Fibroblast of the aortic adventitia (primary cell): ENCODE measurements at regions not wholly inside any gene's neighbourhood (a gene's known extent, or its start where the extent isn't known, plus 50 kb on each side); places are given as distances from the start of the nearest gene placed in this dataset.

Experiments
- DNase-seq: peaks from one replicate; pipeline ENCODE4 v3.0.0-alpha.2; 2010; ENCODE audit warnings: low read depth
- H3K4me3 ChIP-seq: 2 replicates; pipeline ENCODE4 v1.5.1; 2011; ENCODE audit warnings: low read depth, mild to moderate bottlenecking, control low read depth, low read length, moderate library complexity
- TF ChIP-seq, protein P1 (sequence below): IDR thresholded peaks from 2 replicates; pipeline ENCODE4 v1.5.1; 2011; ENCODE audit warnings: mild to moderate bottlenecking, low read length, control low read depth, inconsistent platforms; ENCODE audit not compliant: insufficient read depth

DNA sequence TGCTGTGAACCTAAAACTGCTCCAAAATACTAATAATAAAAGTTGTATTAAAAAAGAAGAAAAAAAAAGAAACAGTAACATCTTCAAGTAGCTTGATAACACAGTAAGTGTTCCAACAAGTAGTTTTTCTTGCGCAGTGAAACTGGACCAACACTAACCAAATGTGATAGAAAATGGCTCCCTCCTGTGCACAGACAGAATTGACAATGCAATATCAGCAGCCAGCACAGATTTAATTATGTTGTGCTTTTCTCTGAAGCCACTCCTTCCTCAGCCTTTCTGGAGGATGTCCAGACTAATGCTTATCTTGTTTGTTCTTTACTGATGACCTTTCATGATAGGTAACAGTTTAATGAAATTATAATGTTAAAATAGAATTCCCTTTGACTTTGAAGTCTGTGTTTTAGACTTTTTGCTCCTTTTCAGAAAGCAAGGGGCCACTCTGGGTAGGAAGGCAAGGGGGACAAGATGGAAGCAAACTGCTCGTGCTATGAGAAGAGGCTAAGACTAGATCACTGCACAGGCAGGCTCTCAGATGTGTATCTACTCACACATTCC, 147.1 kb upstream of the RPL34 start:
- peak; percentile 11 for DNase-seq
- TF ChIP-seq, protein P1, sequence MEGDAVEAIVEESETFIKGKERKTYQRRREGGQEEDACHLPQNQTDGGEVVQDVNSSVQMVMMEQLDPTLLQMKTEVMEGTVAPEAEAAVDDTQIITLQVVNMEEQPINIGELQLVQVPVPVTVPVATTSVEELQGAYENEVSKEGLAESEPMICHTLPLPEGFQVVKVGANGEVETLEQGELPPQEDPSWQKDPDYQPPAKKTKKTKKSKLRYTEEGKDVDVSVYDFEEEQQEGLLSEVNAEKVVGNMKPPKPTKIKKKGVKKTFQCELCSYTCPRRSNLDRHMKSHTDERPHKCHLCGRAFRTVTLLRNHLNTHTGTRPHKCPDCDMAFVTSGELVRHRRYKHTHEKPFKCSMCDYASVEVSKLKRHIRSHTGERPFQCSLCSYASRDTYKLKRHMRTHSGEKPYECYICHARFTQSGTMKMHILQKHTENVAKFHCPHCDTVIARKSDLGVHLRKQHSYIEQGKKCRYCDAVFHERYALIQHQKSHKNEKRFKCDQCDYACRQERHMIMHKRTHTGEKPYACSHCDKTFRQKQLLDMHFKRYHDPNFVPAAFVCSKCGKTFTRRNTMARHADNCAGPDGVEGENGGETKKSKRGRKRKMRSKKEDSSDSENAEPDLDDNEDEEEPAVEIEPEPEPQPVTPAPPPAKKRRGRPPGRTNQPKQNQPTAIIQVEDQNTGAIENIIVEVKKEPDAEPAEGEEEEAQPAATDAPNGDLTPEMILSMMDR: no peak
- no peak overlapping the region for H3K4me3 ChIP-seq

DNA sequence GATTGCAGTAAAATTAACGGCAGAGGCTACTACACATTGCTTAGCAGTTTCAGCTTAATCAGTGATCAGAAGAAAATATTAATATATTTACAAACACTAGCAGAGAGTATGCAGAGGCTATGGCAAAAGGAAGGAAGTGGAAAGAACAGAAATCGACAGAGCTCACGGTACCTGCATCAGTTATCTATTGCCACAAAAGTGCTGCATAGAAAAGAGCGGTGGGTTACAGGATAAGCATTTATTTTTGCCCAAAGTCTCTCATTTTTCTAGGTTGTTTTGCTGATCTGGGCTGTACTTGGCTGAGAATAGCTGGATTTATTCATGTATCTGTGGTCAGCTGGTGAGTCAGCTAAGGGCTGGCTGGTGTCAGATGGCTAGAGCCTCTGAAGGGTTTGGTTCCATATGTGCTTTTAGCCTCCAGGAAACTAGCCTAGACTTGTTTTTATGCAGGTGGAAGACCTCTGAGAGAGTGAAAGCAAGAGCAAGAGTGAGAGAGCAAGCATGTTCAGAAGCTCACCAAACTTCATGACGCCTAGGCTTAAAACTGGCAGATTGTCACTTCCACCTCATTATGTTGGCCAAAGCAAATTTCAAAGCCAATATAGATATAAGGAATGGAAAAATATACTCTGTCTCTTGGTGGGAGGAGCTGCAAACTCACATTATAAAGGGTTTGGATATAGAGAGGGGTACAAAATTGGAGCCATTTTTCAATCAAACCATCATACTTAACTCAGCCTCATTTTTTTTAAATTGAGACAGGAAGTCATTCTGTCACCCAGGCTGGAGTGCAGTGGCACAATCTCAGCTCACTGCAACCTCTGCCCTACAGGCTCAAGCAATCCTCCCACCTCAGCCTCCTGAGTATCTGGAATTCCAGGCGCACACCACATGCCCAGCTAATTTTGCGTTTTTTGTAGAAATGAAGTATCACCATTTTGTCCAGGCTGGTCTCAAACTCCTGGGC, 153.2 kb upstream of the RPL34 start:
- peak; percentile 84 for DNase-seq
- H3K4me3 ChIP-seq: peak overlapping the region; percentile 34
- TF ChIP-seq, protein P1: no peak

DNA sequence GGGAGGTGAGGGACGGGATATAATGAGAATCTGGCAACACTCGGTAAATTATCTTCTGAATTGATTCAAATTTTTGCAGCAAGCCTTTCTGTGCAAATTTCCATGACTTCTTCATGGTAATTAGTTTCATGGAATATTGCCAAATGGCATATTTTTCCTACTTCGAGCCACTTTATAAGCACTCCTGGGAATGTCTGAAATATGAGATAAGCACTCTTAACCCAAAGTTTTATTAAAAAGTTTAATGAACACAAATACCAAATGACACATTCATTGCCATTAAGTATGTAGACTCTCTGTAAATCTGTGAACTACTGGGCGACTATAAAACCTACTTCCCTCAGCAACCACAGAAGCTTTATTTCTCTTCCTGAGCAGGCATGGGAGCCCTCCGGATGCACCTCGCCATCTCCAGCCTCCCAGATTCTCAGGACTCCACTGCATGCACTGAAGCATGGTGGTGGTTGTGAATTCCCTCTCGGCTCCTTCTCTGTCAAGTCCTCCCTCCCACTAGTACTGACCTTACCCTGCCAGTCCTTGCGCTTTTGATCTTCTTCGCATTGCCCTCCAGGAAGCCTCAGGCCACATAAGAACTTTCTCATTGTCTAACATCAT, 154.4 kb upstream of the RPL34 start:
- H3K4me3 ChIP-seq: no peak overlapping the region
- TF ChIP-seq, protein P1: no peak
- no peak for DNase-seq

DNA sequence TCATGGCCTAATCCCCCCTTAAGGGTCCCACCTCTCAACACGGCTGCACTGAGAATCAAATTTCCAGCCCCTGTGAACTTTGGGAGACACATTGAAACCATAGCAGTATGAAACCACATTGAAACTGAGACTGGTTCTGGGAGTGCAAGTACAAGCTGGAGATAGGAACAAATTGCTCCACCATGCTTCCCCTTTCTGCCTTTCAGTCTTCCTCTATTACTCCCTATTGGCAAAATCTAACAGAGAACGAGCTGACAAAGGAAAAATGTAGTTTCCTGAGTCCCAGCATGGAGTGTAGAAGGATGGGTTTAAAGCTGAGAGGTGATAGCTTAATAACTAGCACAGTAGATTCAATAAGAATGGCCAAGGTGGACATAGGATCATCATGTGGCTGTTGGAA, 161.7 kb upstream of the RPL34 start:
- TF ChIP-seq, protein P1: no peak
- no peak for DNase-seq
- H3K4me3 ChIP-seq: no peak overlapping the region

DNA sequence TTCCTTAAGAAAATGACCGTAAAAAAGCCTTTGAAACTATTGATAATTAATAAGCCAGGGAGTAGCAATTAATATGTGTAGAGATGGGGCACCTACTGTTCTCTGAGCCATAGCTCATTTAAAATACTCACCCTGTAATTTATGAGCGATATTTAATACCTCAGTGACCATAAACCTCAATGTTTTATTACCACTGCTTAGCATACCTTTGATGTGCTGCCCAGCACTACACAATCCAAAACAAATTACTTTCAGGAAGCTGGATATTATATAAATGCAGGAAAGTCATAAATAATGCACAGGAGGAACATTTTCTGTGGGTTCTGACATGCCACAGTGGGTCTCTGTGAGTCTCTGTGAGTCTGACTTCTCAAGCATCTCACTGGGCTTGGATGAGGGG, 166.1 kb upstream of the RPL34 start:
- TF ChIP-seq, protein P1: no peak
- DNase-seq: no peak
- no peak overlapping the region for H3K4me3 ChIP-seq

DNA sequence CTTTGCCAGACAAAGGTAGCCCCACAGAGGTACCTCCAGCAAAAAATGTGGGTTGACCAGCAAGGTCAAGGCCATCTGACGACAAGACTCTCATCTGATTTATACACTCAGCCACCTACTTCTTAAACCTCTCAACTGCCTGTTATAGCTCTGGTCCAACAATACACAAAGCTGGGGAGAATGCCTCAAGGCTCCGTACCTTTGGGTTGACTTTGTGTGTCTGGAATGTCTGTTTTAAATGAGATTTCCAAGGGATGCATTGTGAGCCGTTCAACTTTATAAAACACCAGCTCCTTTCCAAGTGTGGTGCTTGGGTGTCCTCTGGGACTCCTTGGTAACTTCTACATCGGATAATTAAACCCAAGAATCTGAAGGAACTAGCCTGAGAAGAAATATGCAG, 167.0 kb upstream of the RPL34 start:
- no peak for DNase-seq
- no peak overlapping the region for H3K4me3 ChIP-seq
- TF ChIP-seq, protein P1: no peak
